ENCODE measurements at regions not wholly inside any gene's neighbourhood (a gene's known extent, or its start where the extent isn't known, plus 50 kb on each side); places are given as distances from the start of the nearest gene placed in this dataset.
A peak's percentile ranks its signal among the peaks of the same experiment; 100 is the strongest.

GRCh38 chr6:144555066-144555465, 269.9 kb downstream of the UTRN start:
- ChIA-PET POLR2A (ENCODE audit: low non-redundant PET) (no interaction called here), CTCF (no interaction called here)
- no peaks in the 10 kb centered on the region for H3K27me3 ChIP-seq (replicated peaks; ENCODE audit: insufficient read depth, low read depth, low read length, poor library complexity)
- no peak overlapping the region for H3K4me3 ChIP-seq (ENCODE audit: low read depth, low read length, poor library complexity, severe bottlenecking)
- H3K9me3 ChIP-seq (ENCODE audit: low read depth, low read length, poor library complexity, severe bottlenecking) = no peaks in the 10 kb centered on the region
- H3K27ac ChIP-seq (ENCODE audit: low read depth, low read length, poor library complexity, severe bottlenecking) = no peak overlapping the region
- intact Hi-C loops (cut with micrococcal nuclease; ENCODE audit: unreplicated experiment) = no loop called here
- no TSS peak for BruUV-seq (replicated peaks)
- peaks cover 4% of the 10 kb centered on the region for H3K36me3 ChIP-seq (ENCODE audit: insufficient read depth, low read length, poor library complexity, severe bottlenecking)
- no peak for TF ChIP-seq EZH2 (IDR thresholded peaks at IDR 0.05; ENCODE audit: borderline replicate concordance, low read depth, low read length, poor library complexity, severe bottlenecking)
- TF ChIP-seq, protein P1, sequence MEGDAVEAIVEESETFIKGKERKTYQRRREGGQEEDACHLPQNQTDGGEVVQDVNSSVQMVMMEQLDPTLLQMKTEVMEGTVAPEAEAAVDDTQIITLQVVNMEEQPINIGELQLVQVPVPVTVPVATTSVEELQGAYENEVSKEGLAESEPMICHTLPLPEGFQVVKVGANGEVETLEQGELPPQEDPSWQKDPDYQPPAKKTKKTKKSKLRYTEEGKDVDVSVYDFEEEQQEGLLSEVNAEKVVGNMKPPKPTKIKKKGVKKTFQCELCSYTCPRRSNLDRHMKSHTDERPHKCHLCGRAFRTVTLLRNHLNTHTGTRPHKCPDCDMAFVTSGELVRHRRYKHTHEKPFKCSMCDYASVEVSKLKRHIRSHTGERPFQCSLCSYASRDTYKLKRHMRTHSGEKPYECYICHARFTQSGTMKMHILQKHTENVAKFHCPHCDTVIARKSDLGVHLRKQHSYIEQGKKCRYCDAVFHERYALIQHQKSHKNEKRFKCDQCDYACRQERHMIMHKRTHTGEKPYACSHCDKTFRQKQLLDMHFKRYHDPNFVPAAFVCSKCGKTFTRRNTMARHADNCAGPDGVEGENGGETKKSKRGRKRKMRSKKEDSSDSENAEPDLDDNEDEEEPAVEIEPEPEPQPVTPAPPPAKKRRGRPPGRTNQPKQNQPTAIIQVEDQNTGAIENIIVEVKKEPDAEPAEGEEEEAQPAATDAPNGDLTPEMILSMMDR (conservative IDR thresholded peaks at IDR 0.05; ENCODE audit: low read depth, low read length) = no peak
- no peak for DNase-seq (ENCODE audit: low spot score)
- H3K4me1 ChIP-seq (ENCODE audit: insufficient read depth, low read length, poor library complexity, severe bottlenecking) = peaks cover 6% of the 10 kb centered on the region

- DNase-seq (ENCODE audit: low spot score) = peak; percentile 50
- ChIA-PET CTCF (no interaction called here), POLR2A (ENCODE audit: low non-redundant PET) (no interaction called here)
- TF ChIP-seq EZH2 (IDR thresholded peaks at IDR 0.05; ENCODE audit: borderline replicate concordance, low read depth, low read length, poor library complexity, severe bottlenecking) = no peak
- H3K36me3 ChIP-seq (ENCODE audit: insufficient read depth, low read length, poor library complexity, severe bottlenecking) = no peaks in the 10 kb centered on the region
- intact Hi-C loops (cut with micrococcal nuclease; ENCODE audit: unreplicated experiment) = no loop called here
- no peaks in the 10 kb centered on the region for H3K27me3 ChIP-seq (replicated peaks; ENCODE audit: insufficient read depth, low read depth, low read length, poor library complexity)
- no peaks in the 10 kb centered on the region for H3K9me3 ChIP-seq (ENCODE audit: low read depth, low read length, poor library complexity, severe bottlenecking)
- peaks cover 20% of the 10 kb centered on the region for H3K4me1 ChIP-seq (ENCODE audit: insufficient read depth, low read length, poor library complexity, severe bottlenecking)
- H3K4me3 ChIP-seq (ENCODE audit: low read depth, low read length, poor library complexity, severe bottlenecking) = peak overlapping the region; percentile 7
- H3K27ac ChIP-seq (ENCODE audit: low read depth, low read length, poor library complexity, severe bottlenecking) = peak overlapping the region; percentile 35
- no TSS peak for BruUV-seq (replicated peaks)
Measured at GRCh38 chr6:144559865-144560593, 274.9 kb downstream of the UTRN start.

- CTCF ChIA-PET = no interaction called here
- peaks cover 20% of the 10 kb centered on the region for H3K4me1 ChIP-seq (ENCODE audit: insufficient read depth, low read length, poor library complexity, severe bottlenecking)
- H3K27me3 ChIP-seq (replicated peaks; ENCODE audit: insufficient read depth, low read depth, low read length, poor library complexity) = no peaks in the 10 kb centered on the region
- H3K4me3 ChIP-seq (ENCODE audit: low read depth, low read length, poor library complexity, severe bottlenecking) = no peak overlapping the region
- no peak for TF ChIP-seq EZH2 (IDR thresholded peaks at IDR 0.05; ENCODE audit: borderline replicate concordance, low read depth, low read length, poor library complexity, severe bottlenecking)
- TF ChIP-seq, protein P1 (conservative IDR thresholded peaks at IDR 0.05; ENCODE audit: low read depth, low read length) = no peak
- POLR2A ChIA-PET (ENCODE audit: low non-redundant PET) = no interaction called here
- no peak for DNase-seq (ENCODE audit: low spot score)
- no peak overlapping the region for H3K27ac ChIP-seq (ENCODE audit: low read depth, low read length, poor library complexity, severe bottlenecking)
- BruUV-seq (replicated peaks) = no TSS peak
- H3K9me3 ChIP-seq (ENCODE audit: low read depth, low read length, poor library complexity, severe bottlenecking) = no peaks in the 10 kb centered on the region
- intact Hi-C loops (cut with micrococcal nuclease; ENCODE audit: unreplicated experiment) = no loop called here
- no peaks in the 10 kb centered on the region for H3K36me3 ChIP-seq (ENCODE audit: insufficient read depth, low read length, poor library complexity, severe bottlenecking)
Measured at GRCh38 chr6:144561455-144562043, 276.4 kb downstream of the UTRN start.
